ENCODE measurements at regions not wholly inside any gene's neighbourhood (a gene's known extent, or its start where the extent isn't known, plus 50 kb on each side); places are given as distances from the start of the nearest gene placed in this dataset.

GRCh38 chr4:110953898-110954297 lies 331.0 kb upstream of the PITX2 start:
- Mint-ChIP-seq H3K27me3 (peaks cover 8% of the 10 kb centered on the region), H3K36me3 (no peaks in the 10 kb centered on the region), H3K27ac (no peak overlapping the region), H3K4me3 (no peak overlapping the region), H3K4me1 (ENCODE audit: unreplicated experiment) (no peaks in the 10 kb centered on the region), H3K9me3 (no peaks in the 10 kb centered on the region)
- TF ChIP-seq CTCF (conservative IDR thresholded peaks at IDR 0.05) = no peak
- no peak for DNase-seq (ENCODE audit: extremely low spot score, unreplicated experiment)

- Mint-ChIP-seq H3K9me3 (no peaks in the 10 kb centered on the region), H3K27me3 (peaks cover 8% of the 10 kb centered on the region), H3K4me3 (no peak overlapping the region), H3K4me1 (ENCODE audit: unreplicated experiment) (no peaks in the 10 kb centered on the region), H3K36me3 (no peaks in the 10 kb centered on the region), H3K27ac (no peak overlapping the region)
- no peak for DNase-seq (ENCODE audit: extremely low spot score, unreplicated experiment)
- TF ChIP-seq CTCF (conservative IDR thresholded peaks at IDR 0.05) = no peak
Measured at GRCh38 chr4:110955748-110956147, 332.9 kb upstream of the PITX2 start.

GRCh38 chr4:110959041-110959643 lies 336.3 kb upstream of the PITX2 start:
- Mint-ChIP-seq H3K27me3 (peaks cover 14% of the 10 kb centered on the region), H3K36me3 (no peaks in the 10 kb centered on the region), H3K4me3 (no peak overlapping the region), H3K27ac (no peak overlapping the region), H3K4me1 (ENCODE audit: unreplicated experiment) (no peaks in the 10 kb centered on the region), H3K9me3 (no peaks in the 10 kb centered on the region)
- no peak for DNase-seq (ENCODE audit: extremely low spot score, unreplicated experiment)
- TF ChIP-seq CTCF (conservative IDR thresholded peaks at IDR 0.05) = peak; percentile 56

GRCh38 chr4:110961066-110961465 lies 338.2 kb upstream of the PITX2 start:
- no peak for TF ChIP-seq CTCF (conservative IDR thresholded peaks at IDR 0.05)
- no peaks in the 10 kb centered on the region for H3K9me3 Mint-ChIP-seq
- H3K27me3 Mint-ChIP-seq = peaks cover 14% of the 10 kb centered on the region
- DNase-seq (ENCODE audit: extremely low spot score, unreplicated experiment) = no peak
- no peak overlapping the region for H3K27ac Mint-ChIP-seq
- no peak overlapping the region for H3K4me3 Mint-ChIP-seq
- H3K4me1 Mint-ChIP-seq (ENCODE audit: unreplicated experiment) = no peaks in the 10 kb centered on the region
- no peaks in the 10 kb centered on the region for H3K36me3 Mint-ChIP-seq

GRCh38 chr4:110962616-110963015 lies 339.7 kb upstream of the PITX2 start:
- Mint-ChIP-seq H3K4me1 (ENCODE audit: unreplicated experiment) (no peaks in the 10 kb centered on the region), H3K36me3 (no peaks in the 10 kb centered on the region), H3K4me3 (no peak overlapping the region), H3K9me3 (no peaks in the 10 kb centered on the region), H3K27me3 (peaks cover 13% of the 10 kb centered on the region), H3K27ac (no peak overlapping the region)
- no peak for TF ChIP-seq CTCF (conservative IDR thresholded peaks at IDR 0.05)
- DNase-seq (ENCODE audit: extremely low spot score, unreplicated experiment) = no peak

Data from type B pancreatic cell (in vitro differentiated cells).